ENCODE measurements at regions not wholly inside any gene's neighbourhood (a gene's known extent, or its start where the extent isn't known, plus 50 kb on each side); places are given as distances from the start of the nearest gene placed in this dataset.

- DNase-seq (ENCODE audit: low read depth) (peak; percentile 3), FAIRE-seq (no peak)
- no peaks in the 10 kb centered on the region for H3K36me3 Mint-ChIP-seq (ENCODE audit: low read depth, unreplicated experiment)
- H3K27ac Mint-ChIP-seq (ENCODE audit: unreplicated experiment) = no peak overlapping the region
- peaks cover 10% of the 10 kb centered on the region for H3K4me1 Mint-ChIP-seq (ENCODE audit: low read depth, unreplicated experiment)
- no peak overlapping the region for H3K27ac ChIP-seq (ENCODE audit: low read depth, low read length)
- no peaks in the 10 kb centered on the region for H3K79me2 ChIP-seq (ENCODE audit: insufficient read depth, low read length)
- H3K9ac ChIP-seq (ENCODE audit: low read length) = no peak overlapping the region
- no peak overlapping the region for H3K4me2 ChIP-seq (ENCODE audit: low read length)
- no peaks in the 10 kb centered on the region for H4K20me1 ChIP-seq (ENCODE audit: insufficient read depth, low read length)
- TF ChIP-seq CTCF (IDR thresholded peaks at IDR 0.05; ENCODE audit: insufficient read depth, low read depth, low read length) = no peak
- TF ChIP-seq EZH2 (IDR thresholded peaks at IDR 0.05; ENCODE audit: insufficient read depth, low read length) = no peak
- peaks cover 4% of the 10 kb centered on the region for H3K27me3 ChIP-seq (ENCODE audit: insufficient read depth, low read length)
- H2AFZ ChIP-seq (ENCODE audit: low read depth, low read length) = no peak overlapping the region
- no peaks in the 10 kb centered on the region for H3K36me3 ChIP-seq (ENCODE audit: insufficient read depth, low read length)
- H3K27me3 Mint-ChIP-seq (ENCODE audit: low read depth, unreplicated experiment) = no peaks in the 10 kb centered on the region
- no peak overlapping the region for H3K4me3 Mint-ChIP-seq (ENCODE audit: unreplicated experiment)
- no peaks in the 10 kb centered on the region for H3K4me1 ChIP-seq (ENCODE audit: insufficient read depth, low read length)
- H3K9me3 ChIP-seq (ENCODE audit: insufficient read depth, low read depth, low read length) = no peaks in the 10 kb centered on the region
- peaks cover 2% of the 10 kb centered on the region for H3K9me3 Mint-ChIP-seq (ENCODE audit: unreplicated experiment)
- no peak overlapping the region for H3K4me3 ChIP-seq (ENCODE audit: insufficient read depth, low read depth, low read length)
Measured at GRCh38 chr6:153976921-153977693, 61.9 kb upstream of the OPRM1 start.

DNA sequence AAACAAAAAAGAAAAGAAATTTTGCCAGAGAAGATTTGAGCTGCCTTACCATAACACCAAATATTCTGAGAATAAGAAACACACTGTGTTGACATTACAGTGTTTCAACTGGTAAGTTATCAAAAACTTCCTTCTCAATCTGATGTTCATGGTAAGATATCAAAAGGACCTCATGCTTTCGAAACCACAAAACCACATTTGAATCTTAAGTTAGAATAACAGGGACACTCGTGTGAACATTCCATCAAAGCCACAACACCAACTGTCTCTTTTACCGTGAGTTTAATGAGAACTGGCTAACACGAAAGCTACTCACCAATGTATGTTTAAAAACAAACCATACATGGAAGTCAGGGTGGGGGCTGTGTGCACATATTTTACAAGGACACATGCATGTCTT lies 73.0 kb upstream of the OPRM1 start:
- no peaks in the 10 kb centered on the region for H3K36me3 ChIP-seq (ENCODE audit: insufficient read depth, low read length)

More for the DNA sequence above, 73.0 kb upstream of the OPRM1 start:
- DNase-seq (ENCODE audit: low read depth) (peak; percentile 49), FAIRE-seq (peak; percentile 47)
- Histone ChIP-seq H3K9me3 (ENCODE audit: insufficient read depth, low read depth, low read length) (no peaks in the 10 kb centered on the region), H4K20me1 (ENCODE audit: insufficient read depth, low read length) (no peaks in the 10 kb centered on the region), H3K9ac (ENCODE audit: low read length) (no peak overlapping the region), H3K27ac (ENCODE audit: low read depth, low read length) (no peak overlapping the region), H3K4me2 (ENCODE audit: low read length) (no peak overlapping the region), H3K4me3 (ENCODE audit: insufficient read depth, low read depth, low read length) (no peak overlapping the region), H3K4me1 (ENCODE audit: insufficient read depth, low read length) (no peaks in the 10 kb centered on the region), H2AFZ (ENCODE audit: low read depth, low read length) (no peak overlapping the region), H3K27me3 (ENCODE audit: insufficient read depth, low read length) (no peaks in the 10 kb centered on the region), H3K79me2 (ENCODE audit: insufficient read depth, low read length) (no peaks in the 10 kb centered on the region)
- Mint-ChIP-seq H3K9me3 (ENCODE audit: unreplicated experiment) (no peaks in the 10 kb centered on the region), H3K27ac (ENCODE audit: unreplicated experiment) (no peak overlapping the region), H3K4me3 (ENCODE audit: unreplicated experiment) (no peak overlapping the region), H3K36me3 (ENCODE audit: low read depth, unreplicated experiment) (no peaks in the 10 kb centered on the region), H3K4me1 (ENCODE audit: low read depth, unreplicated experiment) (peaks cover 7% of the 10 kb centered on the region), H3K27me3 (ENCODE audit: low read depth, unreplicated experiment) (peaks cover 14% of the 10 kb centered on the region)
- TF ChIP-seq EZH2 (IDR thresholded peaks at IDR 0.05; ENCODE audit: insufficient read depth, low read length) = no peak
- TF ChIP-seq CTCF (IDR thresholded peaks at IDR 0.05; ENCODE audit: insufficient read depth, low read depth, low read length) = no peak
